ENCODE measurements at regions not wholly inside any gene's neighbourhood (a gene's known extent, or its start where the extent isn't known, plus 50 kb on each side); places are given as distances from the start of the nearest gene placed in this dataset.
A peak's percentile ranks its signal among the peaks of the same experiment; 100 is the strongest.

DNA sequence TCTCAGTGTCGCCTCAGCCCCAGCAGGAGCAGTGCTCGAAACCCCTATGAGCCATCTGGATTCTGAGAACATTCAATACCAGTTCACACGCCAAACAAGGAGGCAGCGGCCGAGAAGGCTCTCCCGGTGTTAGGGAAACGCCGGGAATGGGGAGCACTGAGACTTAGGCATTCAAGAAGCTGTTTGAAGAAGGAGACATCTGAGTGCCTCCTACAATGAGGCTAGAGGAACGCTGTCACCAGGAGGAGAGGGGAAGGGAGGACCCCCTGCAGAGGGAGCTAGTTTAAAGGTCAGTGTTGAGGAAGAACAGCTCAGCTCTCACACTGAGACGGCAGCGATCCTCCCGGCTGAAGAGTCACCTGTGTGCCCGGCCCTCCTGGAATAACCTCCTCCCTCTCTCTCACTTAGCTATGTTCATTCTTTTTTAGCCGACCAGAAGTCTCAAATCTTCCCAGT lies 69.9 kb downstream of the SERPINA3 start:
- DNase-seq = no peak

DNA sequence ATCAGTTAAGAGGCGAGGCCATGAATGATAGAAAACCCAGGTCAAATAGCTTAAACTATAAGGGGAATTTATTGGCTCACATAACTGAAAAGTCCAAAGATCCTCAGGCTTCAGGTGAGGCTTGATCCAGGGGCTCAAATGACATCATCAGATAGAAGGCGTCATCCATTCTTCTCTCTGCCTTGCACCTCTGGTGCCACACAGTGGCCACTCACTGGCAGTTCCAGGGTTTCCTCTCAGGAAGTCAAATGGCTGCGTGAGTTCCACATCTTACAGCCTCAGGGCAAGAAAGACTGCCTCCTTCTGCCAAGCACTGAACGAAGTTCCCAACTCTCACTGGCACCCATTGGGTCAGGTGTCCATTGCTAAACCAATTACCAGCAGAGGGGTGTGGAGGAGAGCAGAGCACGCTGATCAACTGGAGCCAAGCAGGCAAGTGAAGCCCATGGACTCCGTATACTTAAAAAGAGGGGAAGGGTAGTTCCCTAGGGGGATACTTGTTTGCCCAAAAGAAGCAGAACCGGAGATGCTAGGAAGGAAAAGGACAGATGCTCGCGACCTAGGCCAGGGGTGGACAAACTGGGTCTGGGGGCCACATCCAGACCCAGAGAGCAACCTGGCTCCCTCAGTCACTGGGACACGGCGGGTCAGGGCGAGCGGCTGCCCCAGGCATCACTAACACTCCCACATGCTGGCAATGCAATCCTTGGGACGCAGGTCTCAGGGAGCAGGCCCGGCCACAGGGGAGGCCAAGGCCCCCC lies 69.3 kb downstream of the SERPINA3 start:
- peak; percentile 6 for DNase-seq

DNA sequence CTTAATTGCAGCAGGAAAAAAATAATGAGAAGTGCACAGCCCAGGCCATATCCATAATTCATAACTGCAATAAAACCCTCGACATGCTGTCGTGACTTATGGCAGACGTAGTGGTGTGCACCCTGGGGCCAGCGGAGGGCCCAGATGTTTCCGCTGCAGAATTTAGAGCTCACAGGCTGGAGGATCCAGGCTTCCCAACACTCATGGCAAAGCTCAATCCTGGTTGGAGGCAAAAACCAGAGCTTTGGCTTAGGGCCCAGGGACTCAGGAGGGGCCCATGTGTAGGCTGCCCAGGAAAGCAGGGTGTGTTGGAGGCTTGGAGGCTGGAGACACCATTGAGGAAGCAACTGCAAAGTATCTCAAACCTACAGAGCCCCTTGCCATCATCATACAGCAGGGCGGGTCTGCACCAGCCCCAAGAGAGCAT lies 68.7 kb downstream of the SERPINA3 start:
- no peak for DNase-seq

- no peak for DNase-seq
Observed at GRCh38 chr14:94679937-94680861, 68.0 kb downstream of the SERPINA3 start.

DNA sequence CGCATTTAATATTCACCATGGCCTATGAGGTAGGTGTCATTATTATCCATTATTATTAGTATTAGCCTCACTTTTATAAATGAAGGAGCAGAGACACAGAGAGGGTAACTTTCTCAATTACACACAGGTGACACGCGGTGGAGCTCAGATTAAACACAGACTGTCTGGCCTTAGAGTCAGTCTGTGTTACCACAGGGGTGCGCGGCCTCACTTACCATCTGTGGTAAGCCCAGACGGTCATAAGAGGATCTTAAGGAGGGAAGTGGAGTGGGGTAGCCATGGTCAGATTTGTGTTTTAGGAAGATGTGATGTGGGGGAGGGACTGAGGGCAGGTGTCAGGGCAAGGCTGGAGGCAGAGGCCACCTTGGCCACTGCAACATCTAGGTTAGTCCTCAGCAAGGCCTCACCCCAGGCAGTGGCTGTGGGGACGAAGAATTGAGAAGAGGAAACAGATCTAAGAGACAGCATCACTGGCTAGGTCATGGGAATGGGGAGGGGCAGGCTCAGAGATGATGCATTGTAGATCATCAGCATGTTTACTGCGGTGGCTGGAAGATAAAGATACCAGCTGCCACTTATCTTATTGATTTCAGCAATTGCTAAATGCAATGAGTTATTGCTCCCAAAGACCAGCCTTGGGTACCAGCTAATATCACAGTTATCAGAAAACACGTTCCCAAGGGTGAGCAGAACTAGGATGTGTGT lies 67.1 kb downstream of the SERPINA3 start:
- DNase-seq = no peak

- no peak for DNase-seq
Observed at GRCh38 chr14:94677747-94678146, 65.6 kb downstream of the SERPINA3 start.

GRCh38 chr14:94677213-94677612 lies 65.0 kb downstream of the SERPINA3 start:
- no peak for DNase-seq

DNA sequence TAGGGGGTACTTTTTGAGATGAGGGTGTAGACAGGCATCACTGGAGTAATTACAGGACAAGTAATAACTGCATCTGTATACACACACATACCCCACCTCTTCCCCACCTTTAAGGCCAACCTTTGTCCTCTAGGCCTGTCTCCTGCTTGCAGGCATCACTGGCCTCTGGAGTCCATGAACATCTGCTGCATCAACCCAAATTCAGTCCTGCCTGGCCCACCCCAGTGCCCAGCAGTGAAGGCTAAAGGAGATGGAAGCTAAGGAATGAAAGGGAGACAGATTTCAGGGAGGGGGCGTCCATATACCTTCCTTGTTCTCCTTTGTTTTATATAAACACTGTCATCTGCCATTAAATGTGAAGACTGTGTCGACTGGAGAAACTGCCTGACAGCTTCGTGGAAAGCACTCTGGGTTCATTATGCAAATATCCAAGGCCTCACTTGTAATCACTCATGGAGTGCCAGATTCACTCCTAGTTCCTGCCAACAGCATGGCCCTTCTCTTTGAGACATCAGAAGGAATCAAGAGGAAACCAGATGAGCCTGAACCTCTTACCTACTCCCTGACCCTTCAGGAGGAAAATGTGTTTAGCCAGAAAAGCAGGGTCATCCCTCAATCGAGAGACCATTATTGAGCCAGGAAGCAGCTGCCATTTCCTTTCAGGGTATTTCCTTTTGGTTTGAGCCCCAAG lies 64.4 kb downstream of the SERPINA3 start:
- DNase-seq = no peak

- no peak for DNase-seq
Observed at GRCh38 chr14:94675036-94675435, 62.8 kb downstream of the SERPINA3 start.

DNA sequence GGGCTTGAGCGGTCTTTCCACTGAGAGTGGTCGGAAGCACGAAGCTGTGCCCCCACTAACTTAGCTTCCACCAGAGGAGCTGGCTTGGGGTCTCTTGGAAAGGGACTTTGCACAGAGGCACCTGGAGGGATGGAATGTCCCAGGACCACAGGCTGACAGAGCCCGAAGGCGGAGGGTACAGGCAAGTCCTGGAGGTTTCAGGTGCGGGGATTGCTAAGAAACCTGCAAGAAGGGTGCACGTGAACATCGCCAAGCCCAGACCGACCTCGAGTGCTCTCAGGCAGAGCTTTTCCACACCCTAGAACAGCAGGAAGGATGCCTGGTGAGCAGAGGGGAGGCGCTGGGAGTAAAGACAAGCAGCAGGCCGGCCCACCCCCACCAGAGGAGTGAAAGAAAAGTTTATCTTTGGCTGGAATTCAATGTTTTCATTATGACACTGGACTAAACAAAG lies 61.6 kb downstream of the SERPINA3 start:
- DNase-seq = no peak
